ENCODE measurements at regions not wholly inside any gene's neighbourhood (a gene's known extent, or its start where the extent isn't known, plus 50 kb on each side); places are given as distances from the start of the nearest gene placed in this dataset.

GRCh38 chr2:161075701-161076100, 84.5 kb upstream of the TANK start:
- Histone ChIP-seq H3K27ac (no peak overlapping the region), H3K4me3 (no peak overlapping the region)

DNA sequence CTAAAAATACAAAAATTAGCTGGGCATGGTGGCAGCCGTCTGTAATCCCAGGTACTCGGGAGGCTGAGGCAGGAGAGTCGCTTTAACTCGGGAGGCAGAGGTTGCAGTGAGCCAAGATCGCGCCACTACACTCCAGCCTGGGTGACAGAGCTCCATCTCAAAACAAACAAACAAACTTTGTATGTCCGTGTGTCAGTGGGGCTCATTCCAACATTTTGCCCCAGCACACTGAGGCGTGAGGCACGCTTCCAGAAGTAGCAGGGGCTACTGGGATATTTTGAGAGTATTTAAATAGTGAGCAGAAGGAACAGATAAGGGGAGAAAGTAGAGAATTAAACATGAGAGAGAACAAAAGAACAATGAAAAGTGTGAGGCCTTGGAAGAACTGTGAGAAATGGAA, 83.3 kb upstream of the TANK start:
- Histone ChIP-seq H3K27me3 (no peaks in the 10 kb centered on the region), H3K9me3 (no peaks in the 10 kb centered on the region), H3K4me1 (peaks cover 0 to 7% (median 0%) of the 10 kb centered on the region in 4 donors), H3K4me3 (no peak overlapping the region), H3K27ac (peak overlapping the region in 3 of 4 donors; percentile 11 to 71 (median 43)), H3K36me3 (no peaks in the 10 kb centered on the region)
- DNase-seq (ENCODE audit: low spot score in 2 of 2), result no peak
- TF ChIP-seq EP300 (IDR thresholded peaks at IDR 0.05) (no peak), CTCF (IDR thresholded peaks at IDR 0.05) (no peak), POLR2A (IDR thresholded peaks at IDR 0.05) (no peak)
- WGBS, 2 donors, result 79 to 87% methylated on average over 9 of the region's 9 CpGs

More at GRCh38 chr2:161075701-161076100, 84.5 kb upstream of the TANK start:
- Histone ChIP-seq H3K9me3 (no peaks in the 10 kb centered on the region), H3K4me1 (peaks cover 0 to 7% (median 0%) of the 10 kb centered on the region in 4 donors), H3K27me3 (no peaks in the 10 kb centered on the region), H3K36me3 (no peaks in the 10 kb centered on the region)
- DNase-seq (ENCODE audit: low spot score in 2 of 2), result no peak
- 91% methylated on average over 3 of the region's 3 CpGs for WGBS, 2 donors
- TF ChIP-seq POLR2A (IDR thresholded peaks at IDR 0.05), result no peak
- TF ChIP-seq CTCF (IDR thresholded peaks at IDR 0.05), result no peak
- no peak for TF ChIP-seq EP300 (IDR thresholded peaks at IDR 0.05)

DNA sequence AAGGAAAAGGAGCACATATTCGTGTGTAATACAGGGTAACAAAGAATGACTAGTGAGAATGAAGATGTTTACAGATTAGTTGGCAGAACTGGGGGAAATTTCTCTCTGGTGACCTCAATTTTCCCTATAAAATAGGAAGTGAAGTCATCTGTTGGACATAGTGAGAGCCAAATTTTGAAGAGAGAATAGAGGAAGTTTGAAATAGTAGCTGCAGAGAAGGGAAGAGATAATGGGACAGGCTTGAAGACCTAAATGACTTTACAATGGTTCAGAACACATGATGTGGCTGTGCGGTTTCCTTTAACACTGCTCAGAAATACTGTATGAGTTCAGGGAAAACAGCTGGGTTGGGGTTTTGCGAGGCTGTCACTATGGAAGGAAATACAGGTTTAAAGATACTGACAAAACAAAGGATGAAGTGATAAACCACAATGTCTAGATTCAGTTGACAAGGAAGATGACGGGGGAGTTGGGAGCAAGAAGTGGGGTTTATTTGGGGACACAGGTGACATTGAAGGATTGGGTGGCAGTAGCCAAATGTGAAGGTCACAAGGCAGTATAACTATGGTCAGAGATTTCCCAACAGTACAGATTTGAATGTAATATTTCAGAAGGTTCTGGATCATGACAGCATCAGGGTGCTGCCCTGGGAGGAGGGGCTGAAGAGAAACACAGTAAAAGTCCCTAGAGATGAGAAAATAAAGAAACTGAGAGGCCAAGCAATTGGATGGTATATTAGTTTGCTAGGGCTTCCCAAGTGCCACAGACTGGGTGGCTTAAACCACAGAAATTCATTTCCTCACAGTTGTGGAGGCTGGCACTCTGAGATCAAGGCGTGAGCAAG, 82.6 kb upstream of the TANK start:
- WGBS, 2 donors, result 56 to 62% methylated on average over 5 of the region's 5 CpGs

DNA sequence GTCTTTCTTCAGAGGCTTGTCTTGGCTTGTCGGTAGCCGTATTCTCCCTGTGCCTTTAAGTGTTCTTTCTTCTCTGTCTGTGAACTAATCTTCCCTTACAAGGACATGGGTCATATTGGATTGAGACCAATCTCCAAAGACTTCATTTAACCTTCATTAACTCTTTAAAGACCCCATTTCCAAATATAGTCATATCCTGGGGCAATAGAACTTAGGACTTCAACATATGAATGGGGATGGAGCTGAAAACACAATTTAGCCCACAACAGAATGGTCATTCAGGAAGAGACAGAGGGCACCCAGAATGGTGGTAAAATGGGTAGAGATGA, 82.1 kb upstream of the TANK start:
- Histone ChIP-seq H3K27ac (peak overlapping the region in 1 of 4 donors; percentile 43), H3K27me3 (no peaks in the 10 kb centered on the region), H3K36me3 (no peaks in the 10 kb centered on the region), H3K4me1 (peaks cover 0 to 7% (median 0%) of the 10 kb centered on the region in 4 donors), H3K9me3 (no peaks in the 10 kb centered on the region), H3K4me3 (no peak overlapping the region)
- 75 to 76% methylated on average over 2 of the region's 2 CpGs for WGBS, 2 donors
- DNase-seq (ENCODE audit: low spot score in 2 of 2), result no peak
- TF ChIP-seq CTCF (IDR thresholded peaks at IDR 0.05) (no peak), POLR2A (IDR thresholded peaks at IDR 0.05) (no peak)

More for the DNA sequence above, 82.6 kb upstream of the TANK start:
- peaks cover 0 to 7% (median 0%) of the 10 kb centered on the region in 4 donors for H3K4me1 ChIP-seq
- peak in 1 of 2 donors; percentile 23 for DNase-seq (ENCODE audit: low spot score in 2 of 2)
- no peak overlapping the region for H3K4me3 ChIP-seq
- H3K27me3 ChIP-seq, result no peaks in the 10 kb centered on the region
- no peaks in the 10 kb centered on the region for H3K36me3 ChIP-seq
- no peaks in the 10 kb centered on the region for H3K9me3 ChIP-seq
- peak in 1 of 2 donors; percentile 73 for TF ChIP-seq EP300 (IDR thresholded peaks at IDR 0.05)
- no peak for TF ChIP-seq POLR2A (IDR thresholded peaks at IDR 0.05)
- H3K27ac ChIP-seq, result peak overlapping the region in 1 of 4 donors; percentile 43

DNA sequence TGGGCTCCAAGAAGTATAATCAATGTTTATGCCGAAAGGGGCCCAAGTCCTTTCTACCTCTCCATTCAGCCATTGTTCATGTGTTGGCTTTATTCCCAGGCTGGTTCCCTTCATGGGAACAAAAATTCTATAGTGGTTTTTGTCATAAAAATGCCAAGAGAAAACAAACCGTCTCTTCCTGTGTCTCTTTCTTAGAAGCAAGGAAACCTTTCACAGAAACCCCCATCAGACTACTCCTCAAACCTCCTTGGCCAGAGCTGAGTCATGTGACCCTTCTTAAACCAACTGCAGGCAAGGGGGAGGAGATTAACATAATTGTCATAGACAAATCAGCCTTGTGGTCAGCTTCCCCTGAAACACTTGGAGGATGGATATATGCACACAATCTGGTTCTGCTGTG, 75.1 kb upstream of the TANK start:
- DNase-seq (ENCODE audit: low spot score in 2 of 2), result no peak
- no peaks in the 10 kb centered on the region for H3K4me1 ChIP-seq
- H3K9me3 ChIP-seq, result no peaks in the 10 kb centered on the region
- WGBS, 2 donors, result 54 to 58% methylated on average over 2 of the region's 2 CpGs
- no peaks in the 10 kb centered on the region for H3K27me3 ChIP-seq
- no peaks in the 10 kb centered on the region for H3K36me3 ChIP-seq
- no peak for TF ChIP-seq CTCF (IDR thresholded peaks at IDR 0.05)
- no peak for TF ChIP-seq POLR2A (IDR thresholded peaks at IDR 0.05)
- no peak for TF ChIP-seq EP300 (IDR thresholded peaks at IDR 0.05)
- H3K27ac ChIP-seq, result no peak overlapping the region
- H3K4me3 ChIP-seq, result no peak overlapping the region

All from tibial nerve (tissue), 4 donors.